ENCODE measurements at regions not wholly inside any gene's neighbourhood (a gene's known extent, or its start where the extent isn't known, plus 50 kb on each side); places are given as distances from the start of the nearest gene placed in this dataset.

DNA sequence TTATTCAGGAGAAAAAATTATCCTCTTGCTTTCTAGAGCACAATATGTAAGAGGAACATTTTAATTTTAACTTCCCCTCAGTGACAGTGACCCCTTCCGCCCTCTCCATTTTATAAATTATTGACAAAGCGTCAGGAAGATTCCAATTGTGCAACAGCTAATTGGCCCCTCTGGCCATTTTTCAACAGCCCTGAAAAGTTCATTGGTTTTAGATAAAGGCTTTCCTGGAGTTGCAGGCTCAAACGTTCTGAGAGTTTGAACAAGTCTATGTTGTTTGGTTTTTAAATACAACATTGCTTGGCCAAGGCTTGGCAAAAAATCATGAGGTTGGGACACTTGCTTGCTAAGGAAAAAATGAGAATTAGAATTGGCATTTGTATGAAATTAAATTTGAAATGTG lies 422.2 kb upstream of the ANKRD30A start:
- no peak for TF ChIP-seq ZFX (IDR thresholded peaks at IDR 0.05)
- TF ChIP-seq CTCF (IDR thresholded peaks at IDR 0.05 in 2 of 3, conservative IDR thresholded peaks at IDR 0.05 in 1 of 3; ENCODE audit: borderline replicate concordance in 1 of 3, insufficient read depth in 1 of 3, low read depth in 2 of 3, low read length in 2 of 3) = no peak
- no peak for TF ChIP-seq POLR2AphosphoS5 (IDR thresholded peaks at IDR 0.05; ENCODE audit: low read depth, low read length)
- TF ChIP-seq POLR2A (IDR thresholded peaks at IDR 0.05; ENCODE audit: borderline replicate concordance, extremely low read depth, insufficient read depth, insufficient read length) = no peak
- no peak for TF ChIP-seq FOSL1 (IDR thresholded peaks at IDR 0.05; ENCODE audit: low read depth)
